CD4-positive, alpha-beta memory T cell (primary cell): ENCODE measurements at regions not wholly inside any gene's neighbourhood (a gene's known extent, or its start where the extent isn't known, plus 50 kb on each side); places are given as distances from the start of the nearest gene placed in this dataset.
A peak's percentile ranks its signal among the peaks of the same experiment; 100 is the strongest.

Experiments used
- CTCF ChIA-PET: fragments of 350-600 bp; sonication (Branson Sonifier 250); formaldehyde crosslinking; loops from one replicate; lab custom pipeline; 2021; ENCODE audit warnings: inconsistent platforms; ENCODE audit not compliant: partially characterized antibody; lab: Charles Lee
- POLR2A ChIA-PET: fragments of 350-600 bp; sonication (Branson Sonifier 250); formaldehyde crosslinking; loops from one replicate; lab custom pipeline; 2021; ENCODE audit not compliant: partially characterized antibody; lab: Charles Lee
- DNase-seq, 5 donors: peaks; one replicate each; pipeline versions ENCODE4 v3.0.0 to v3.0.0-alpha.2; 2020 to 2022; ENCODE audit warnings: mixed read lengths in 1 of 5
- H3K27ac ChIP-seq: one replicate; pipeline ENCODE4 v1.7.0; 2013; ENCODE audit warnings: low read depth, low read length
- H3K27me3 ChIP-seq: 2 replicates; pipeline ENCODE4 v1.7.0; 2013; ENCODE audit warnings: mild to moderate bottlenecking, low read length, moderate library complexity; ENCODE audit not compliant: insufficient read depth
- H3K36me3 ChIP-seq: 2 replicates; pipeline ENCODE4 v1.7.0; 2013; ENCODE audit warnings: mild to moderate bottlenecking, low read length, moderate library complexity; ENCODE audit not compliant: insufficient read depth
- H3K4me1 ChIP-seq: 2 replicates; pipeline ENCODE4 v1.7.0; 2013; ENCODE audit warnings: mild to moderate bottlenecking, low read length, moderate library complexity; ENCODE audit not compliant: insufficient read depth
- H3K4me3 ChIP-seq, 2 donors: one replicate each; pipeline ENCODE4 v1.7.0; 2013; ENCODE audit warnings: low read length in 2 of 2, mild to moderate bottlenecking in 1 of 2
- H3K9me3 ChIP-seq, 2 donors: one replicate each; pipeline ENCODE4 v1.7.0; 2013; ENCODE audit warnings: low read length in 2 of 2, control low read depth in 1 of 2; ENCODE audit not compliant: control insufficient read depth in 1 of 2
- H3K27ac Mint-ChIP-seq, 7 donors: one replicate each; pipeline ENCODE4 v1.8.0; 2020 to 2021; ENCODE audit warnings: mixed read lengths in 7 of 7, mild to moderate bottlenecking in 6 of 7, inconsistent platforms in 3 of 7, moderate library complexity in 3 of 7
- H3K27me3 Mint-ChIP-seq, 2 donors: one replicate each; pipeline ENCODE4 v1.8.0; 2020 to 2021; ENCODE audit warnings: mixed read lengths in 2 of 2
- H3K36me3 Mint-ChIP-seq, 2 donors: one replicate each; pipeline ENCODE4 v1.8.0; 2020 to 2021; ENCODE audit warnings: mixed read lengths in 2 of 2, inconsistent platforms in 1 of 2, mild to moderate bottlenecking in 1 of 2
- H3K4me1 Mint-ChIP-seq, 4 donors: one replicate each; pipeline ENCODE4 v1.8.0; 2020 to 2021; ENCODE audit warnings: mixed read lengths in 4 of 4, mild to moderate bottlenecking in 1 of 4
- H3K4me3 Mint-ChIP-seq, 8 donors: one replicate each; pipeline ENCODE4 v1.8.0; 2020 to 2021; ENCODE audit warnings: mixed read lengths in 8 of 8, mild to moderate bottlenecking in 7 of 8, moderate library complexity in 6 of 8, inconsistent platforms in 3 of 8
- H3K9me3 Mint-ChIP-seq, 8 donors: one replicate each; pipeline ENCODE4 v1.8.0; 2020 to 2021; ENCODE audit warnings: mixed read lengths in 8 of 8, mild to moderate bottlenecking in 5 of 8, inconsistent platforms in 3 of 8, moderate library complexity in 1 of 8
- intact Hi-C: fragments of 100-400 bp; cut with micrococcal nuclease; formaldehyde crosslinking; loops from one replicate; pipeline ENCODE4 v1.15.1; 2023

GRCh38 chr3:178967177-178967532, 104.5 kb downstream of the ZMAT3 start:
- H3K27me3 Mint-ChIP-seq, result no peaks in the 10 kb centered on the region
- CTCF ChIA-PET, result interaction anchor here (1.0 to 1.2 kb wide), 2 partner anchors 532 to 1916 kb away, joined by 3 read pairs; no protein-coding TSS in a partner anchor

GRCh38 chr3:178966299-178967176, 105.1 kb downstream of the ZMAT3 start:
- peaks cover 0 to 5% of the 10 kb centered on the region in 2 donors for H3K36me3 Mint-ChIP-seq
- H3K4me1 Mint-ChIP-seq, result peaks cover 10 to 15% (median 13%) of the 10 kb centered on the region in 4 donors
- Histone ChIP-seq H3K9me3 (no peaks in the 10 kb centered on the region), H3K4me3 (no peak overlapping the region), H3K36me3 (no peaks in the 10 kb centered on the region), H3K4me1 (peaks cover 13% of the 10 kb centered on the region), H3K27ac (no peak overlapping the region), H3K27me3 (no peaks in the 10 kb centered on the region)
- H3K4me3 Mint-ChIP-seq, result peak overlapping the region in 1 of 8 donors; percentile 53
- POLR2A ChIA-PET, result no interaction called here
- no peaks in the 10 kb centered on the region for H3K27me3 Mint-ChIP-seq
- DNase-seq, result peak in 4 of 5 donors; percentile 7 to 19 (median 10)
- H3K27ac Mint-ChIP-seq, result peak overlapping the region in 1 of 7 donors; percentile 48
- no peaks in the 10 kb centered on the region for H3K9me3 Mint-ChIP-seq
- intact Hi-C loops, result loop anchor here (2.0 kb wide), 1 partner anchor 530 kb away; no protein-coding TSS in a partner anchor
- CTCF ChIA-PET, result interaction anchor here (1.0 to 1.2 kb wide), 2 partner anchors 531 to 1916 kb away, joined by 3 read pairs; no protein-coding TSS in a partner anchor

More at GRCh38 chr3:178967177-178967532, 104.5 kb downstream of the ZMAT3 start:
- H3K36me3 Mint-ChIP-seq, result peaks cover 0 to 5% of the 10 kb centered on the region in 2 donors
- Histone ChIP-seq H3K4me1 (peaks cover 13% of the 10 kb centered on the region), H3K36me3 (no peaks in the 10 kb centered on the region), H3K9me3 (no peaks in the 10 kb centered on the region), H3K4me3 (no peak overlapping the region), H3K27ac (no peak overlapping the region), H3K27me3 (no peaks in the 10 kb centered on the region)
- H3K9me3 Mint-ChIP-seq, result no peaks in the 10 kb centered on the region
- intact Hi-C loops, result loop anchor here (2.0 kb wide), 1 partner anchor 530 kb away; no protein-coding TSS in a partner anchor
- POLR2A ChIA-PET, result no interaction called here
- DNase-seq, result no peak
- peak overlapping the region in 2 of 7 donors; percentile 48 to 57 for H3K27ac Mint-ChIP-seq
- peaks cover 10 to 15% (median 13%) of the 10 kb centered on the region in 4 donors for H3K4me1 Mint-ChIP-seq
- peak overlapping the region in 2 of 8 donors; percentile 49 to 53 for H3K4me3 Mint-ChIP-seq

GRCh38 chr3:178964551-178964950, 107.1 kb downstream of the ZMAT3 start:
- Mint-ChIP-seq H3K36me3 (peaks cover 2 to 6% of the 10 kb centered on the region in 2 donors), H3K4me1 (peaks cover 10 to 15% (median 13%) of the 10 kb centered on the region in 4 donors), H3K4me3 (no peak overlapping the region), H3K27ac (no peak overlapping the region), H3K27me3 (no peaks in the 10 kb centered on the region), H3K9me3 (peaks cover 0 to under 1% (median 0%) of the 10 kb centered on the region in 8 donors)
- intact Hi-C loops, result no loop called here
- H3K27ac ChIP-seq, result no peak overlapping the region
- H3K9me3 ChIP-seq, result no peaks in the 10 kb centered on the region
- no peak for DNase-seq
- CTCF ChIA-PET, result no interaction called here
- no peaks in the 10 kb centered on the region for H3K36me3 ChIP-seq
- no peak overlapping the region for H3K4me3 ChIP-seq
- peaks cover 13% of the 10 kb centered on the region for H3K4me1 ChIP-seq
- POLR2A ChIA-PET, result no interaction called here
- H3K27me3 ChIP-seq, result no peaks in the 10 kb centered on the region

GRCh38 chr3:178960918-178961317, 110.7 kb downstream of the ZMAT3 start:
- H3K27ac ChIP-seq, result no peak overlapping the region
- Mint-ChIP-seq H3K4me1 (no peaks in the 10 kb centered on the region), H3K36me3 (peaks cover 2 to 14% of the 10 kb centered on the region in 2 donors), H3K27ac (no peak overlapping the region), H3K9me3 (peaks cover 0 to 5% (median 0%) of the 10 kb centered on the region in 8 donors), H3K4me3 (no peak overlapping the region), H3K27me3 (no peaks in the 10 kb centered on the region)
- no peak for DNase-seq
- no peaks in the 10 kb centered on the region for H3K9me3 ChIP-seq
- intact Hi-C loops, result no loop called here
- CTCF ChIA-PET, result no interaction called here
- no peak overlapping the region for H3K4me3 ChIP-seq
- POLR2A ChIA-PET, result no interaction called here
- H3K36me3 ChIP-seq, result no peaks in the 10 kb centered on the region
- H3K4me1 ChIP-seq, result no peaks in the 10 kb centered on the region
- H3K27me3 ChIP-seq, result no peaks in the 10 kb centered on the region

- intact Hi-C loops, result no loop called here
- Mint-ChIP-seq H3K4me1 (no peaks in the 10 kb centered on the region), H3K27me3 (no peaks in the 10 kb centered on the region), H3K36me3 (peaks cover 2 to 14% of the 10 kb centered on the region in 2 donors), H3K9me3 (peaks cover 0 to 5% (median 0%) of the 10 kb centered on the region in 8 donors), H3K4me3 (no peak overlapping the region), H3K27ac (no peak overlapping the region)
- Histone ChIP-seq H3K36me3 (no peaks in the 10 kb centered on the region), H3K27ac (no peak overlapping the region), H3K4me3 (no peak overlapping the region), H3K27me3 (no peaks in the 10 kb centered on the region), H3K4me1 (no peaks in the 10 kb centered on the region), H3K9me3 (no peaks in the 10 kb centered on the region)
- DNase-seq, result no peak
- ChIA-PET CTCF (no interaction called here), POLR2A (no interaction called here)
Measured at GRCh38 chr3:178960181-178960580, 111.4 kb downstream of the ZMAT3 start.

- intact Hi-C loops, result no loop called here
- Histone ChIP-seq H3K27ac (no peak overlapping the region), H3K4me3 (no peak overlapping the region), H3K36me3 (no peaks in the 10 kb centered on the region), H3K4me1 (no peaks in the 10 kb centered on the region), H3K9me3 (no peaks in the 10 kb centered on the region), H3K27me3 (no peaks in the 10 kb centered on the region)
- CTCF ChIA-PET, result no interaction called here
- no peaks in the 10 kb centered on the region for H3K4me1 Mint-ChIP-seq
- POLR2A ChIA-PET, result no interaction called here
- peaks cover 0 to 3% of the 10 kb centered on the region in 2 donors for H3K36me3 Mint-ChIP-seq
- H3K27me3 Mint-ChIP-seq, result peaks cover 0 to 2% of the 10 kb centered on the region in 2 donors
- H3K4me3 Mint-ChIP-seq, result no peak overlapping the region
- no peak overlapping the region for H3K27ac Mint-ChIP-seq
- H3K9me3 Mint-ChIP-seq, result peaks cover 0 to 16% (median 6%) of the 10 kb centered on the region in 8 donors
- no peak for DNase-seq
Measured at GRCh38 chr3:178950676-178951075, 120.9 kb downstream of the ZMAT3 start.

GRCh38 chr3:178949896-178950295, 121.7 kb downstream of the ZMAT3 start:
- H3K27ac Mint-ChIP-seq, result no peak overlapping the region
- peaks cover under 1 to 6% of the 10 kb centered on the region in 2 donors for H3K36me3 Mint-ChIP-seq
- no peaks in the 10 kb centered on the region for H3K36me3 ChIP-seq
- no peaks in the 10 kb centered on the region for H3K9me3 ChIP-seq
- H3K4me3 Mint-ChIP-seq, result no peak overlapping the region
- ChIA-PET POLR2A (no interaction called here), CTCF (no interaction called here)
- H3K27me3 ChIP-seq, result no peaks in the 10 kb centered on the region
- H3K4me1 ChIP-seq, result no peaks in the 10 kb centered on the region
- peaks cover 0 to 23% (median 10%) of the 10 kb centered on the region in 8 donors for H3K9me3 Mint-ChIP-seq
- no peak overlapping the region for H3K27ac ChIP-seq
- H3K4me1 Mint-ChIP-seq, result no peaks in the 10 kb centered on the region
- H3K4me3 ChIP-seq, result no peak overlapping the region
- peaks cover 0 to 2% of the 10 kb centered on the region in 2 donors for H3K27me3 Mint-ChIP-seq
- intact Hi-C loops, result no loop called here
- DNase-seq, result no peak
